GM23338 (cell line): ENCODE measurements at regions not wholly inside any gene's neighbourhood (a gene's known extent, or its start where the extent isn't known, plus 50 kb on each side); places are given as distances from the start of the nearest gene placed in this dataset.

Source experiments
- CREB1 ChIP-seq: fragments of 250-450 bp; sonication (Bioruptor Pico); IDR thresholded peaks from 2 replicates; pipeline ENCODE4 v1.5.0; 2020; ENCODE audit warnings: low read depth, mild to moderate bottlenecking, moderate library complexity
- CTCF ChIP-seq, 2 experiments: fragments of 200-600 bp in 1 of 2; sonication (generic) in 1 of 2; conservative IDR thresholded peaks; 2 replicates each; pipeline versions ENCODE4 v1.5.1 to v1.6.1; 2016 to 2017; ENCODE audit warnings: antibody characterized with exemption in 2 of 2, low read depth in 2 of 2, mild to moderate bottlenecking in 2 of 2, moderate library complexity in 1 of 2
- EZH2 ChIP-seq: fragments of 200-600 bp; sonication (generic); IDR thresholded peaks from one replicate; pipeline ENCODE4 v1.8.0; 2017; ENCODE audit warnings: antibody characterized with exemption, mild to moderate bottlenecking, low read depth; ENCODE audit not compliant: unreplicated experiment
- EZH2phosphoT487 ChIP-seq: fragments of 200-600 bp; sonication (generic); IDR thresholded peaks from one replicate; pipeline ENCODE4 v1.8.1; 2018; ENCODE audit warnings: antibody characterized with exemption; ENCODE audit not compliant: unreplicated experiment
- JUNB ChIP-seq: IDR thresholded peaks from one replicate; pipeline ENCODE4 v1.6.1; 2016; ENCODE audit warnings: antibody characterized with exemption; ENCODE audit not compliant: unreplicated experiment
- NANOG ChIP-seq: IDR thresholded peaks from 2 replicates; pipeline ENCODE4 v1.6.1; 2016; ENCODE audit warnings: antibody characterized with exemption, borderline replicate concordance
- POLR2AphosphoS5 ChIP-seq: IDR thresholded peaks from 2 replicates; pipeline ENCODE4 v1.6.1; 2016; ENCODE audit warnings: antibody characterized with exemption, low read depth
- REST ChIP-seq: IDR thresholded peaks from one replicate; pipeline ENCODE4 v1.6.1; 2018; ENCODE audit warnings: antibody characterized with exemption; ENCODE audit not compliant: unreplicated experiment
- STAT1 ChIP-seq: IDR thresholded peaks from one replicate; pipeline ENCODE4 v1.6.1; 2016; ENCODE audit warnings: antibody characterized with exemption; ENCODE audit not compliant: unreplicated experiment
- ZNF114 ChIP-seq: fragments of 250-450 bp; sonication (Bioruptor Pico); IDR thresholded peaks from 2 replicates; pipeline ENCODE4 v1.5.0; 2020; ENCODE audit warnings: mild to moderate bottlenecking, moderate library complexity
- ZNF331 ChIP-seq: fragments of 250-450 bp; sonication (Bioruptor Pico); IDR thresholded peaks from 2 replicates; pipeline ENCODE4 v1.5.0; 2020; ENCODE audit warnings: low read depth, mild to moderate bottlenecking, moderate library complexity
- ZNF462 ChIP-seq: fragments of 250-450 bp; sonication (Bioruptor Pico); IDR thresholded peaks from 2 replicates; pipeline ENCODE4 v1.5.0; 2020; ENCODE audit warnings: mild to moderate bottlenecking, moderate library complexity
- TF ChIP-seq, protein P1 (sequence below): IDR thresholded peaks from 2 replicates; pipeline ENCODE4 v1.6.1; 2016; ENCODE audit warnings: antibody characterized with exemption

- TF ChIP-seq CTCF (conservative IDR thresholded peaks at IDR 0.05; ENCODE audit: low read depth in 2 of 2): no peak
- 0 out of 2 replicates have a peak, but pooled peaks have one; percentile 20 for TF ChIP-seq POLR2AphosphoS5
- TF ChIP-seq EZH2phosphoT487: no peak
- TF ChIP-seq, protein P1, sequence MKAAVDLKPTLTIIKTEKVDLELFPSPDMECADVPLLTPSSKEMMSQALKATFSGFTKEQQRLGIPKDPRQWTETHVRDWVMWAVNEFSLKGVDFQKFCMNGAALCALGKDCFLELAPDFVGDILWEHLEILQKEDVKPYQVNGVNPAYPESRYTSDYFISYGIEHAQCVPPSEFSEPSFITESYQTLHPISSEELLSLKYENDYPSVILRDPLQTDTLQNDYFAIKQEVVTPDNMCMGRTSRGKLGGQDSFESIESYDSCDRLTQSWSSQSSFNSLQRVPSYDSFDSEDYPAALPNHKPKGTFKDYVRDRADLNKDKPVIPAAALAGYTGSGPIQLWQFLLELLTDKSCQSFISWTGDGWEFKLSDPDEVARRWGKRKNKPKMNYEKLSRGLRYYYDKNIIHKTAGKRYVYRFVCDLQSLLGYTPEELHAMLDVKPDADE: no peak
- no peak for TF ChIP-seq EZH2
- TF ChIP-seq CREB1 (CRISPR knock-in tag): no peak
- no peak for TF ChIP-seq JUNB
- TF ChIP-seq REST: no peak
- TF ChIP-seq NANOG: no peak
- TF ChIP-seq STAT1: no peak
- TF ChIP-seq ZNF114 (CRISPR knock-in tag): no peak
- no peak for TF ChIP-seq ZNF331 (CRISPR knock-in tag)
- no peak for TF ChIP-seq ZNF462 (CRISPR knock-in tag)
Measured at GRCh38 chr1:39104158-39105060, 78.3 kb downstream of the NDUFS5 start.
